Heart left ventricle (tissue), 13 donors: ENCODE measurements at regions not wholly inside any gene's neighbourhood (a gene's known extent, or its start where the extent isn't known, plus 50 kb on each side); places are given as distances from the start of the nearest gene placed in this dataset.

Experiments
- CTCF ChIP-seq, 12 donors: fragments of 200-600 bp; sonication (generic) in 4 of 12; IDR thresholded peaks; one replicate each; pipeline versions ENCODE4 v1.5.0 to v1.8.0; 2018 to 2022; ENCODE audit warnings: antibody characterized with exemption in 12 of 12, mild to moderate bottlenecking in 5 of 12
- POLR2A ChIP-seq, 2 donors: fragments of 450-650 bp; IDR thresholded peaks; one replicate each; pipeline ENCODE4 v1.6.1; 2017; ENCODE audit warnings: antibody characterized with exemption in 2 of 2, mild to moderate bottlenecking in 2 of 2, moderate library complexity in 2 of 2
- donor health status: ischemic (EF 13 %, LVEDD 7.1; RV severe dilation, severe dysfunction).
- donor health status: DM: no; HTN: yes; CAD: no.
- donor health status: DM: no; HTN: no; CAD: no.
- donor health status: ischemic (EF 25% LVEDD 6.9; RV normal size, moderate dysfunction).
- donor health status: ischemic (EF 25% LVEDD 5.7; RV mildly dilated, moderate dysfunction).
- donor health status: ischemic (EF 35%, LVEDD 5.7; RV mildly dilated, moderate dysfunction).
- donor health status: nonischemic (EF 11% LVEDD 7.7; RV severe dilation, severe dysfunction).
- donor health status: DM: yes; HTN: yes; CAD: no.
- donor health status: PGD.
- donor health status: ischemic (EF 29% LVEDD 5.4; RV normal size, mild dysfunction).
- donor health status: nonischemic (EF 23%, LVEDD 6.1; RV moderate dilation, normal function).

GRCh38 chr1:105641407-105641806 is 1415.1 kb upstream of the PRMT6 start:
- TF ChIP-seq POLR2A (IDR thresholded peaks at IDR 0.05) (no peak), CTCF (IDR thresholded peaks at IDR 0.05) (no peak)
